GM23338 (cell line): ENCODE measurements at regions not wholly inside any gene's neighbourhood (a gene's known extent, or its start where the extent isn't known, plus 50 kb on each side); places are given as distances from the start of the nearest gene placed in this dataset.

Source experiments
- ATAC-seq: fragments of 200-7000 bp; cut with Tn5 transposase; 3 replicates; pipeline ENCODE4 v1.9.1; 2020
- DNase-seq: peaks from one replicate; pipeline ENCODE4 v3.0.0-alpha.2; 2015; ENCODE audit warnings: low spot score
- H2AFZ ChIP-seq: fragments of 200-600 bp; sonication (generic); 2 replicates; pipeline ENCODE4 v1.8.0; 2016; ENCODE audit warnings: antibody characterized with exemption, mild to moderate bottlenecking, moderate library complexity
- H3F3A ChIP-seq: fragments of 200-600 bp; sonication (generic); replicated peaks from 2 replicates; pipeline ENCODE4 v1.8.0; 2017; ENCODE audit warnings: antibody characterized with exemption, mixed run types, low read depth
- H3K27ac ChIP-seq: fragments of 200-600 bp; sonication (generic); 2 replicates; pipeline ENCODE4 v1.6.1; 2016; ENCODE audit warnings: low read depth
- H3K27me3 ChIP-seq: fragments of 200-600 bp; sonication (generic); 2 replicates; pipeline ENCODE4 v1.8.0; 2016; ENCODE audit warnings: mild to moderate bottlenecking, mixed run types, moderate library complexity; ENCODE audit not compliant: insufficient read depth
- H3K36me3 ChIP-seq: fragments of 200-600 bp; sonication (generic); 2 replicates; pipeline ENCODE4 v1.8.0; 2016; ENCODE audit warnings: mild to moderate bottlenecking; ENCODE audit not compliant: insufficient read depth
- H3K4me1 ChIP-seq: fragments of 200-600 bp; sonication (generic); 2 replicates; pipeline ENCODE4 v1.8.0; 2016; ENCODE audit warnings: mild to moderate bottlenecking, moderate library complexity; ENCODE audit not compliant: insufficient read depth
- H3K4me2 ChIP-seq: fragments of 200-600 bp; sonication (generic); 2 replicates; pipeline ENCODE4 v1.7.1; 2017; ENCODE audit warnings: mixed run types
- H3K4me3 ChIP-seq: fragments of 200-600 bp; sonication (generic); 2 replicates; pipeline ENCODE4 v1.6.1; 2016; ENCODE audit warnings: mixed run types
- H3K79me2 ChIP-seq: fragments of 200-600 bp; sonication (generic); replicated peaks from 2 replicates; pipeline ENCODE4 v1.8.0; 2017; ENCODE audit warnings: mild to moderate bottlenecking; ENCODE audit not compliant: insufficient read depth
- H3K9me2 ChIP-seq: fragments of 200-600 bp; sonication (generic); 2 replicates; pipeline ENCODE4 v1.8.0; 2017; ENCODE audit not compliant: insufficient read depth
- H4K20me1 ChIP-seq: fragments of 200-600 bp; sonication (generic); replicated peaks from 2 replicates; pipeline ENCODE4 v1.8.0; 2017; ENCODE audit warnings: mild to moderate bottlenecking; ENCODE audit not compliant: insufficient read depth
- H3K27ac Mint-ChIP-seq: 2 replicates; pipeline ENCODE4 v1.8.0; 2020; ENCODE audit warnings: inconsistent platforms, mild to moderate bottlenecking, moderate library complexity, mixed read lengths
- H3K27me3 Mint-ChIP-seq: 3 replicates; pipeline ENCODE4 v1.8.0; 2022; ENCODE audit warnings: low read depth, mild to moderate bottlenecking, moderate library complexity, mixed read lengths, inconsistent platforms; ENCODE audit not compliant: insufficient read depth, poor library complexity
- H3K36me3 Mint-ChIP-seq: 3 replicates; pipeline ENCODE4 v1.8.0; 2021; ENCODE audit warnings: low read depth, mild to moderate bottlenecking, inconsistent platforms, moderate library complexity, mixed read lengths
- H3K4me1 Mint-ChIP-seq: 3 replicates; pipeline ENCODE4 v1.8.0; 2020; ENCODE audit warnings: mild to moderate bottlenecking, inconsistent platforms, mixed read lengths
- H3K4me3 Mint-ChIP-seq: 3 replicates; pipeline ENCODE4 v1.8.0; 2021; ENCODE audit warnings: moderate library complexity, mild to moderate bottlenecking, inconsistent platforms, mixed read lengths
- H3K9me3 Mint-ChIP-seq: 3 replicates; pipeline ENCODE4 v1.8.0; 2020; ENCODE audit warnings: moderate library complexity, mild to moderate bottlenecking, inconsistent platforms, mixed read lengths
- CREB1 ChIP-seq: fragments of 250-450 bp; sonication (Bioruptor Pico); IDR thresholded peaks from 2 replicates; pipeline ENCODE4 v1.5.0; 2020; ENCODE audit warnings: low read depth, mild to moderate bottlenecking, moderate library complexity
- CTCF ChIP-seq, 2 experiments: fragments of 200-600 bp in 1 of 2; sonication (generic) in 1 of 2; conservative IDR thresholded peaks; 2 replicates each; pipeline versions ENCODE4 v1.5.1 to v1.6.1; 2016 to 2017; ENCODE audit warnings: antibody characterized with exemption in 2 of 2, low read depth in 2 of 2, mild to moderate bottlenecking in 2 of 2, moderate library complexity in 1 of 2
- ETS1 ChIP-seq: IDR thresholded peaks from 2 replicates; pipeline ENCODE4 v1.6.1; 2016; ENCODE audit warnings: antibody characterized with exemption
- EZH2 ChIP-seq: fragments of 200-600 bp; sonication (generic); IDR thresholded peaks from one replicate; pipeline ENCODE4 v1.8.0; 2017; ENCODE audit warnings: antibody characterized with exemption, mild to moderate bottlenecking, low read depth; ENCODE audit not compliant: unreplicated experiment
- EZH2phosphoT487 ChIP-seq: fragments of 200-600 bp; sonication (generic); IDR thresholded peaks from one replicate; pipeline ENCODE4 v1.8.1; 2018; ENCODE audit warnings: antibody characterized with exemption; ENCODE audit not compliant: unreplicated experiment
- JUNB ChIP-seq: IDR thresholded peaks from one replicate; pipeline ENCODE4 v1.6.1; 2016; ENCODE audit warnings: antibody characterized with exemption; ENCODE audit not compliant: unreplicated experiment
- NANOG ChIP-seq: IDR thresholded peaks from 2 replicates; pipeline ENCODE4 v1.6.1; 2016; ENCODE audit warnings: antibody characterized with exemption, borderline replicate concordance
- POLR2AphosphoS5 ChIP-seq: IDR thresholded peaks from 2 replicates; pipeline ENCODE4 v1.6.1; 2016; ENCODE audit warnings: antibody characterized with exemption, low read depth
- REST ChIP-seq: IDR thresholded peaks from one replicate; pipeline ENCODE4 v1.6.1; 2018; ENCODE audit warnings: antibody characterized with exemption; ENCODE audit not compliant: unreplicated experiment
- STAT1 ChIP-seq: IDR thresholded peaks from one replicate; pipeline ENCODE4 v1.6.1; 2016; ENCODE audit warnings: antibody characterized with exemption; ENCODE audit not compliant: unreplicated experiment
- ZNF114 ChIP-seq: fragments of 250-450 bp; sonication (Bioruptor Pico); IDR thresholded peaks from 2 replicates; pipeline ENCODE4 v1.5.0; 2020; ENCODE audit warnings: mild to moderate bottlenecking, moderate library complexity
- ZNF331 ChIP-seq: fragments of 250-450 bp; sonication (Bioruptor Pico); IDR thresholded peaks from 2 replicates; pipeline ENCODE4 v1.5.0; 2020; ENCODE audit warnings: low read depth, mild to moderate bottlenecking, moderate library complexity
- ZNF462 ChIP-seq: fragments of 250-450 bp; sonication (Bioruptor Pico); IDR thresholded peaks from 2 replicates; pipeline ENCODE4 v1.5.0; 2020; ENCODE audit warnings: mild to moderate bottlenecking, moderate library complexity

GRCh38 chr17:14488958-14489550, 188.2 kb downstream of the HS3ST3B1 start:
- H3K4me3 ChIP-seq = no peak overlapping the region
- no peak overlapping the region for H3K4me2 ChIP-seq
- no peaks in the 10 kb centered on the region for H3K9me3 Mint-ChIP-seq
- H3K4me1 Mint-ChIP-seq = peaks cover 4% of the 10 kb centered on the region; the same call in 2 of the 3 replicates
- H3K36me3 ChIP-seq = no peaks in the 10 kb centered on the region
- no peak overlapping the region for H3K27ac ChIP-seq
- no peak overlapping the region for H2AFZ ChIP-seq
- H3K9me2 ChIP-seq = no peaks in the 10 kb centered on the region
- H3K4me3 Mint-ChIP-seq = no peak overlapping the region
- H3K36me3 Mint-ChIP-seq = no peaks in the 10 kb centered on the region
- no peaks in the 10 kb centered on the region for H3K27me3 ChIP-seq
- no peak for DNase-seq
- peaks cover 5% of the 10 kb centered on the region for H3K4me1 ChIP-seq
- H3K27ac Mint-ChIP-seq = no peak overlapping the region
- TF ChIP-seq STAT1 = no peak
- no peak for TF ChIP-seq JUNB
- no peak for TF ChIP-seq ZNF331 (CRISPR knock-in tag)
- no peak for TF ChIP-seq POLR2AphosphoS5
- TF ChIP-seq EZH2phosphoT487 = no peak
- TF ChIP-seq CREB1 (CRISPR knock-in tag) = no peak
- TF ChIP-seq CTCF (conservative IDR thresholded peaks at IDR 0.05; ENCODE audit: low read depth in 2 of 2) = no peak
- TF ChIP-seq ZNF114 (CRISPR knock-in tag) = no peak
- no peak for TF ChIP-seq REST
- no peak for TF ChIP-seq EZH2
- TF ChIP-seq ZNF462 (CRISPR knock-in tag) = no peak
- no peak for TF ChIP-seq ETS1
- TF ChIP-seq NANOG = no peak
- H3K27me3 Mint-ChIP-seq = peaks cover 7% of the 10 kb centered on the region
- H3F3A ChIP-seq = no peaks in the 10 kb centered on the region
- no peaks in the 10 kb centered on the region for H4K20me1 ChIP-seq
- ATAC-seq = no peak
- no peaks in the 10 kb centered on the region for H3K79me2 ChIP-seq
